ENCODE measurements at regions not wholly inside any gene's neighbourhood (a gene's known extent, or its start where the extent isn't known, plus 50 kb on each side); places are given as distances from the start of the nearest gene placed in this dataset.

DNA sequence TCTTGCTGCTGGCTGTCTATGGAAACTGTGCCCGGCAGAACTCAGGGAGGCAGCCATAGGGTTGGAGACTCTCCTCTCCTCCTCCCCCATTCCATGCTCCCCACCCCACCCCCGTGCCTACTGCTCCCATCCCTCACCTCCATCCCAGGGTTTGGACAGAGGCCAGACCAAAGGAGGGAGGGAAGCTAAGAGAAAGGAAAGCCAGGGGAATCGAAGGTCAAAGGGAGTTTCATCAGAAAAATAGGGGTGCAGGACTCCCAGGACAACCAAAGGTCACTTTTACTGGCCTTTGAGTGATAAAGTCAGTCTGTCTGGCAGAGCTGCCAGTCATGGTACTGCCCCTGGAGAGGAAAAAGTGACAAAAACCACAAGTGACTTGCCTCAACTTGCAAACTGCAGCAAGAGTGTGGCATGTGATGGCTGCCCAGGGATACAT, 187.3 kb upstream of the CTAGE1 start:
- TF ChIP-seq CTCF (IDR thresholded peaks at IDR 0.05; ENCODE audit: control extremely low read depth, extremely low read depth, low read depth, missing control alignments) = no peak
- ChIA-PET CTCF (no interaction called here), POLR2A (no interaction called here)
- no peak for DNase-seq (ENCODE audit: extremely low spot score)

GRCh38 chr18:22605736-22606135, 188.0 kb upstream of the CTAGE1 start:
- POLR2A ChIA-PET = no interaction called here
- DNase-seq (ENCODE audit: extremely low spot score) = no peak
- CTCF ChIA-PET = no interaction called here
- no peak for TF ChIP-seq CTCF (IDR thresholded peaks at IDR 0.05; ENCODE audit: control extremely low read depth, extremely low read depth, low read depth, missing control alignments)

- CTCF ChIA-PET = no interaction called here
- POLR2A ChIA-PET = no interaction called here
- no peak for DNase-seq (ENCODE audit: extremely low spot score)
- no peak for TF ChIP-seq CTCF (IDR thresholded peaks at IDR 0.05; ENCODE audit: control extremely low read depth, extremely low read depth, low read depth, missing control alignments)
Observed at GRCh38 chr18:22606563-22607283, 189.0 kb upstream of the CTAGE1 start.

- TF ChIP-seq CTCF (IDR thresholded peaks at IDR 0.05; ENCODE audit: control extremely low read depth, extremely low read depth, low read depth, missing control alignments) = no peak
- CTCF ChIA-PET = no interaction called here
Observed at GRCh38 chr18:22607284-22607635, 189.5 kb upstream of the CTAGE1 start.

GRCh38 chr18:22608847-22609246, 191.1 kb upstream of the CTAGE1 start:
- ChIA-PET CTCF (interaction anchor here (1.3 kb wide), 1 partner anchor 10 kb away, joined by 4 read pairs; no protein-coding TSS in a partner anchor), POLR2A (no interaction called here)
- TF ChIP-seq CTCF (IDR thresholded peaks at IDR 0.05; ENCODE audit: control extremely low read depth, extremely low read depth, low read depth, missing control alignments) = no peak
- no peak for DNase-seq (ENCODE audit: extremely low spot score)

More at GRCh38 chr18:22607284-22607635, 189.5 kb upstream of the CTAGE1 start:
- DNase-seq (ENCODE audit: extremely low spot score) = no peak
- POLR2A ChIA-PET = no interaction called here

- ChIA-PET CTCF (interaction anchor here (1.3 kb wide), 1 partner anchor 11 kb away, joined by 4 read pairs; no protein-coding TSS in a partner anchor), POLR2A (no interaction called here)
- DNase-seq (ENCODE audit: extremely low spot score) = no peak
Observed at GRCh38 chr18:22609642-22610041, 191.9 kb upstream of the CTAGE1 start.

More at GRCh38 chr18:22609642-22610041, 191.9 kb upstream of the CTAGE1 start:
- no peak for TF ChIP-seq CTCF (IDR thresholded peaks at IDR 0.05; ENCODE audit: control extremely low read depth, extremely low read depth, low read depth, missing control alignments)

Measured in GM10248 (cell line).